NB4 (cell line): ENCODE measurements at regions not wholly inside any gene's neighbourhood (a gene's known extent, or its start where the extent isn't known, plus 50 kb on each side); places are given as distances from the start of the nearest gene placed in this dataset.

Experiments
- CTCF ChIP-seq: IDR thresholded peaks from one replicate; pipeline ENCODE4 v1.5.1; 2012; ENCODE audit warnings: low read depth, low read length
- POLR2A ChIP-seq: IDR thresholded peaks from 2 replicates; pipeline ENCODE4 v1.6.1; 2011; ENCODE audit warnings: mild to moderate bottlenecking; ENCODE audit not compliant: insufficient read length; ENCODE audit errors: extremely low read depth

DNA sequence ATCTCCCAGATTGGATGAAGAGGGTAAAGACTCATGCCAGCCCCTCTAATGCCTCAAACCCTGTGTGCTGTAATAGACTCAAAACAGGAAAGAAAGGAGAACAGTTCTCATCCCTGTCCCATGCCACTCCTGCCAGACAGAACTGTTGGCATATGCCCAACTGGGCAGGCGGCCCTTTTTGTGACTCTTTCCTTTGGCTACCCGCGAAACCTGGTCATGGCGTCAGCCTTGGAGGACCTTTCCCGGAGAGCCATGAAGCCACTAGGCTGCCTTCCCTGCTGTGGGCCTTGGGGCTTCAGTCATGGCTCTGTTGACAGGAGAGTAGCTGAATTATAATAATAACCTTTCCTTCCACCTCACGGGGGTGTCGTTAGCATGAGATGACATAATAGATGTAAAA lies 75.9 kb upstream of the SEMA6A start:
- no peak for TF ChIP-seq POLR2A
- TF ChIP-seq CTCF, result no peak
